ENCODE measurements at regions not wholly inside any gene's neighbourhood (a gene's known extent, or its start where the extent isn't known, plus 50 kb on each side); places are given as distances from the start of the nearest gene placed in this dataset.
"Not testable (repeated sequence)": the region's sequence is repeated elsewhere in the genome, so short reads cannot be mapped to it uniquely, and the experiment has no call there.

DNA sequence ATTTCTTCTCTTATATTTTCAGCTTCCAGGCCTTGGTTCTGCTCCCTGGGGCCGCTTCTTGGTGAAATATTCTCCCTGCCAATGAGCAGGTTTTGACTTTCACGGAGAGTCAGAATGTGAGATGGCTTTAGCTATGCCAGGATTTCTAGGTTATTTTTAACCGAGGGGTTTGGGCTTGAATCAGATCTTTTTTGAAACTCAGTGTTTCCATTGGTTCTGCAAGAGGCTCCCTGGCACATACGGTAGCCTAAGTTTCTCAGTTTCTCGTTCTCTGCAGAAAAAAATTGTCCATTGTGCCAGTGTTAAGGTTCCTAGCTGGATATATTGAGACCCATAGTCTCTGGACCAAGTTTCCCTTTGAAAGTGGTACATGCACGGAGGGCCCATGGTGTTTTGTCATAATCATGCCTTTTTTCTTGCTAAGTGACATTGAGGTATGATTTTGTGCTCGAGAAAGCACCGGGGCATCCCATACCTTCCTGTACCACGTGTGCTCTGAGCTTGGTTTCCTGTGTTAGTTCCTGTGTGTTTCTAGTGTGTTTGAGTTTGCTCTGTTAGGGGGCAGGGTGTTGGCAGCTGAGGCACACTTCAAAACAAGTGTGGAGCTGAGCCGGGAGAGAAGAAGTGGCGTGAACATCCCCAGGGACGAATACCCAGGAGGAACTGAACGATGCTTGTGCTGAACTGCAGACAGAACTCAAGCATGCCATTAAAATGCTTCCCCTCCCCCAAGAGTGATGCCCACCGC lies 127.2 kb downstream of the HS3ST3B1 start:
- DNase-seq (ENCODE audit: low spot score), result no peak

GRCh38 chr17:14423156-14423555 lies 122.3 kb downstream of the HS3ST3B1 start:
- DNase-seq (ENCODE audit: low spot score), result not testable (repeated sequence)

DNA sequence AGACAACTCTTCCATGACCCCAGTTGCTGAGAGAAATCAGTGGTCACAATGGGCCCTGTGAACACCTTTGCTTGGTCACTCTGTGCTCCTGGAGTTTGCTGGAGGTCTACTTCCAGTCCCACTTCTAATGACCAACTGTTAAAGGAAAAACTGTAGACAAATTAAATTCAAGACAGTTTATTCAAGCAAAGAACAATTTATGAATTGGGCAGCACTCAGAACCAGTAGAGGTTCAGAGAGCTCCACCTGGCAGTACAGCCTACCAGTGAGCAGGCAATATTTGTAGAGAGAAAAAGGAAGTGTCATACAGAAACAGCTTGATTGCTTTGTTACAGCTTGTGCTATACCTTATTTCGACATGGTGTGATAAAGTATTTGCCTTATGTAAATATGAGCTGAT lies 116.5 kb downstream of the HS3ST3B1 start:
- DNase-seq (ENCODE audit: low spot score), result no peak

DNA sequence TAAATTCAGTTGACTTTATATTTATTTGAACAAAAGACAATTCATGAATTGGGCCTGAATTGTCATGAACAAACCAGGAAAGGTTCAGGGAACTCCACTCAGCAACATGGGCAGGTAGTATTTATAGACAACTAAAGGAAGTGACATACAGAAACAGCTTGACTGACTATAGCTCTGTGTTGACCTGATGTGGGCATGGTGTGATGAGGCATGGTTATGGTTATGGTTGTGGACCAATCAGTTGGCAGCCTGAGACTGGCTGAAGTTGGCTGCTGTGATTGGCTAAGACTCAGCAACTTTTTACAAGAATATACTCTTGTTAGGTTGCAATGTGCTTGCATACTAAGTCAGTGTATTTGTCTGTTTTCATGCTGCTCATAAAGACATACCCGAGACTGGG lies 108.4 kb downstream of the HS3ST3B1 start:
- DNase-seq (ENCODE audit: low spot score), result no peak

DNA sequence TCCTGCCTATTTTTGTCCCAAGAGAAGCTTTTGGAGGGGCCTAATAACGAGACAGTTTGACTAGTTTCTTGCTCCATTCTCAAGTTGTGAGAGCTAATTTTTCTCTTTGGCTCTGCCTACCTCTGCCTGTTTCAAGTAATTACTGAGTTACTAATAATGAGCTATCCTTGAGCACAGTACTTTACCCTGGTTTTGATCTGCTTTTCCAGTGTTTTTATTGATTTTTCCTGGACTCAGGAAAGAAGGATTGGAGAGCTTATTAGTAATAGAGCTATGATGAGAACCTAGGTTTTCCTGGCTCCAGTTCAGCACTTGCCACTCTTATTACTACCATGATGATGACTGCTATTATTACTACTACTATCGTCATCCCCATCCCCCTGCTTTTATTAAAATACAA lies 106.7 kb downstream of the HS3ST3B1 start:
- no peak for DNase-seq (ENCODE audit: low spot score)

DNA sequence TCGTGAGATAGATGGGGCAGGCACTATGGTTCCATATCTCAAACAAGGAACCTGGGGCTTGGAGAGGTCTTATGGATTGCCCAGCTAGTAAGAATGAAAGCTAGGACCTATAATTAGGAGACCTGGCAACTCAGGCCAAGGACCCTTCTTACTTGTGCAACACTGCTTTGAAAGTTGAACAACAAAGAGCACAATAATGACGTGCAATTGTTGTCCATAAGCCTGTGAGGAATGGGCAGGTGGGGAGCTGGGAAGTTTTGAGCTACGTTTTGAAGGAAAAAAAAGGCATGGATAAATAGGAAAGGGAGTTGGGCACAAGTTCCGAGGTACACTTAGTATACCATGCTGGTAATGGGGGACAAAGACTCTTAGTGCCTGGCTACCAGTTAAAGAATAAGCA lies 104.3 kb downstream of the HS3ST3B1 start:
- DNase-seq (ENCODE audit: low spot score), result no peak

Measured in AG08395 (cell line).